T-cell (primary cell): ENCODE measurements at regions not wholly inside any gene's neighbourhood (a gene's known extent, or its start where the extent isn't known, plus 50 kb on each side); places are given as distances from the start of the nearest gene placed in this dataset.

Source experiments
- ATAC-seq, 4 experiments: fragments of 200-7000 bp in 3 of 4; fragments of 150-1000 bp in 1 of 4; cut with Tn5 transposase; replicated peaks in 1 of 4; 1 replicate in 3 of 4; 2 replicates in 1 of 4; pipeline ENCODE4 v1.10.0; 2021; ENCODE audit warnings: moderate library complexity in 3 of 4, mild to moderate bottlenecking in 2 of 4, moderate number of reproducible peaks in 1 of 4
- CTCF ChIA-PET, 2 donors: fragments of 300-600 bp; sonication (Branson Sonifier 250); formaldehyde crosslinking; loops; one replicate each; lab custom pipeline; 2022; ENCODE audit warnings: antibody characterized with exemption in 2 of 2; lab: Charles Lee
- POLR2A ChIA-PET, 2 donors: fragments of 300-600 bp; sonication (Branson Sonifier 250); formaldehyde crosslinking; loops; one replicate each; lab custom pipeline; 2022; ENCODE audit warnings: antibody characterized with exemption in 2 of 2; lab: Charles Lee
- DNase-seq, 35 experiments: peaks; one replicate each; pipeline versions ENCODE4 v3.0.0 to v3.0.0-alpha.2; 2013 to 2023
- H3K27ac ChIP-seq: one replicate; pipeline ENCODE4 v1.5.1; 2013; ENCODE audit warnings: low read length
- H3K27me3 ChIP-seq, 2 experiments: replicated peaks in 1 of 2; 1 replicate in 1 of 2; 2 replicates in 1 of 2; pipeline versions ENCODE4 v1.6.1 to v1.7.0; 2013; ENCODE audit warnings: low read length in 1 of 2, mixed read lengths in 1 of 2; ENCODE audit not compliant: control insufficient read depth in 2 of 2, insufficient read depth in 2 of 2; ENCODE audit errors: extremely low read depth in 1 of 2
- H3K36me3 ChIP-seq, 2 donors: 1 replicate in 1 of 2; 2 replicates in 1 of 2; pipeline versions ENCODE4 v1.6.1 to v1.7.0; 2013; ENCODE audit warnings: low read length in 1 of 2; ENCODE audit not compliant: control insufficient read depth in 2 of 2, insufficient read depth in 1 of 2; ENCODE audit errors: extremely low read depth in 1 of 2
- H3K4me1 ChIP-seq, 2 experiments: 1 replicate in 1 of 2; 2 replicates in 1 of 2; pipeline versions ENCODE4 v1.6.1 to v1.7.0; 2013; ENCODE audit warnings: low read length in 2 of 2, mixed read lengths in 1 of 2; ENCODE audit not compliant: insufficient read depth in 2 of 2, control insufficient read depth in 1 of 2; ENCODE audit errors: extremely low read depth in 1 of 2
- H3K4me3 ChIP-seq, 2 donors: 1 replicate in 1 of 2; 2 replicates in 1 of 2; pipeline versions ENCODE4 v1.5.1 to v1.7.0; 2013; ENCODE audit warnings: mild to moderate bottlenecking in 2 of 2, low read length in 1 of 2, moderate library complexity in 1 of 2; ENCODE audit not compliant: control insufficient read depth in 1 of 2; ENCODE audit errors: extremely low read depth in 1 of 2
- H3K9me3 ChIP-seq: 2 replicates; pipeline ENCODE4 v1.7.0; 2013
- H3K27ac Mint-ChIP-seq, 2 donors: one replicate each; pipeline ENCODE4 v1.8.0; 2020 to 2021; ENCODE audit warnings: mild to moderate bottlenecking in 2 of 2, mixed read lengths in 2 of 2
- H3K27me3 Mint-ChIP-seq, 2 donors: one replicate each; pipeline ENCODE4 v1.8.0; 2021 to 2022; ENCODE audit warnings: mixed read lengths in 2 of 2
- H3K36me3 Mint-ChIP-seq: one replicate; pipeline ENCODE4 v1.8.0; 2021; ENCODE audit warnings: mixed read lengths
- H3K4me1 Mint-ChIP-seq, 3 donors: one replicate each; pipeline ENCODE4 v1.8.0; 2020 to 2022; ENCODE audit warnings: mixed read lengths in 3 of 3, mild to moderate bottlenecking in 1 of 3
- H3K4me3 Mint-ChIP-seq, 3 donors: one replicate each; pipeline ENCODE4 v1.8.0; 2020 to 2022; ENCODE audit warnings: mild to moderate bottlenecking in 3 of 3, mixed read lengths in 3 of 3, moderate library complexity in 3 of 3
- H3K9me3 Mint-ChIP-seq, 3 donors: one replicate each; pipeline ENCODE4 v1.8.0; 2020 to 2022; ENCODE audit warnings: mixed read lengths in 3 of 3
- WGBS: methylation state at CpG from one replicate; pipeline ENCODE4 v1.1.5; 2013; ENCODE audit warnings: missing lambda C conversion rate; ENCODE audit not compliant: insufficient coverage; 5-methylcytosine and 5-hydroxymethylcytosine counted together

DNA sequence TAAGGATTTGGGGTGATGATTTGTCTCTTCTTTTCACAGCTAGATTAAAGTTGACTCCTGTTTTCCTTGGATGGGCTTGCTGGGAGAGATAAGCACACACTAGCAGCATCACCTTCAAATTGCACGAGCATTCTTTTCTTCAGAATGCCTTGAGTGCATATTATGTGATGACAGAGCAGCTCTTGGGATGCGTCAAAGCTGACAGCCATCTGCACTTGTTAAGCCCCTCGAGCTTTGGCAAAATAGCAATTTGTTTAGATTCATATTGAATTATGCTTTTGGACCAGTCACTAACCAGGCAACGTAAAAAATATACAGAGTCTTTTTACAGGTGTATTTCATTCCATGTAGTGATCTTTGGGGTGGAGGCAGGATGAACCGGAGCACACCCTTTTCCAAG, 407.0 kb downstream of the FUT8 start:
- Histone ChIP-seq H3K27ac (no peak overlapping the region), H3K36me3 (no peaks in the 10 kb centered on the region), H3K4me3 (no peak overlapping the region), H3K27me3 (no peaks in the 10 kb centered on the region), H3K9me3 (no peaks in the 10 kb centered on the region), H3K4me1 (peaks cover 0 to 7% of the 10 kb centered on the region in 2 experiments)
- no peaks in the 10 kb centered on the region for H3K27me3 Mint-ChIP-seq
- H3K36me3 Mint-ChIP-seq, result no peaks in the 10 kb centered on the region
- WGBS, result no CpG with 5 or more reads among the region's 5 CpGs
- no peak for ATAC-seq
- no peak overlapping the region for H3K4me3 Mint-ChIP-seq
- DNase-seq, result no peak
- H3K27ac Mint-ChIP-seq, result no peak overlapping the region
- peaks cover 4% of the 10 kb centered on the region in 3 donors for H3K4me1 Mint-ChIP-seq
- no peaks in the 10 kb centered on the region for H3K9me3 Mint-ChIP-seq
- POLR2A ChIA-PET, result interaction anchor here in 1 of 2 donors (0.6 kb wide), 1 partner anchor 1520 kb away, joined by 3 read pairs; no protein-coding TSS in a partner anchor
- CTCF ChIA-PET, result no interaction called here

DNA sequence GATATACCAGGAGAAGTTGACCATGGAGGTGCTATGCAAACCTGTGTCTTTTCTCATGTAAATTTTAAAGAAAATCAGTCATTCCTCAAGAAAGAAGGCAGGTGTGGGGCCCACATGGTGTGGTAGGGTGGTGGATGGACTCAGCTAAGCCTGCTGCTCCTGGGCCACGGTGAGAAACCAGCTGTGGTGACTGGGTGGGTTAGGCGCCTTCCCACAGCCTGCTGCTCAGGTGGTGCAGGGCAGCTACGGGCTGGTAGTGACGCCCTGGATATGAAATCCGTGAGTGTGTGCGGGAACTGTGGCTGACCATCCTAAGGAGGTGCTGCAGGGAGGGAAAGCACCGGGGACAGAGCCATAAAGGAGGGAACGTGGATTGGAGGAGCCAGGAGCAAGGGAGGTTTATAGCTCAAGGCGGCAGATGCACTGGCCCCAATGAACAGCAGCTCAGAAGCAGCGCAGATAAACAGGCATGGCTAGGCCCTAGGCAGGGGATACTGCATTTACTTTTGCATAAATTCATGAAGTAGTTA, 408.8 kb downstream of the FUT8 start:
- Mint-ChIP-seq H3K36me3 (no peaks in the 10 kb centered on the region), H3K4me3 (no peak overlapping the region), H3K9me3 (no peaks in the 10 kb centered on the region), H3K27ac (no peak overlapping the region), H3K4me1 (peaks cover 10 to 12% (median 11%) of the 10 kb centered on the region in 3 donors), H3K27me3 (no peaks in the 10 kb centered on the region)
- no peaks in the 10 kb centered on the region for H3K27me3 ChIP-seq
- H3K36me3 ChIP-seq, result peaks cover 0 to 2% of the 10 kb centered on the region in 2 donors
- WGBS, result 82% methylated on average over 10 of the region's 10 CpGs
- peaks cover 0 to 8% of the 10 kb centered on the region in 2 experiments for H3K4me1 ChIP-seq
- H3K4me3 ChIP-seq, result no peak overlapping the region
- ATAC-seq (no peak), DNase-seq (no peak)
- H3K9me3 ChIP-seq, result no peaks in the 10 kb centered on the region
- ChIA-PET POLR2A (no interaction called here), CTCF (interaction anchor here in 1 of 2 donors (1.5 kb wide), 1 partner anchor 137 kb away, joined by 3 read pairs; no protein-coding TSS in a partner anchor)
- no peak overlapping the region for H3K27ac ChIP-seq

DNA sequence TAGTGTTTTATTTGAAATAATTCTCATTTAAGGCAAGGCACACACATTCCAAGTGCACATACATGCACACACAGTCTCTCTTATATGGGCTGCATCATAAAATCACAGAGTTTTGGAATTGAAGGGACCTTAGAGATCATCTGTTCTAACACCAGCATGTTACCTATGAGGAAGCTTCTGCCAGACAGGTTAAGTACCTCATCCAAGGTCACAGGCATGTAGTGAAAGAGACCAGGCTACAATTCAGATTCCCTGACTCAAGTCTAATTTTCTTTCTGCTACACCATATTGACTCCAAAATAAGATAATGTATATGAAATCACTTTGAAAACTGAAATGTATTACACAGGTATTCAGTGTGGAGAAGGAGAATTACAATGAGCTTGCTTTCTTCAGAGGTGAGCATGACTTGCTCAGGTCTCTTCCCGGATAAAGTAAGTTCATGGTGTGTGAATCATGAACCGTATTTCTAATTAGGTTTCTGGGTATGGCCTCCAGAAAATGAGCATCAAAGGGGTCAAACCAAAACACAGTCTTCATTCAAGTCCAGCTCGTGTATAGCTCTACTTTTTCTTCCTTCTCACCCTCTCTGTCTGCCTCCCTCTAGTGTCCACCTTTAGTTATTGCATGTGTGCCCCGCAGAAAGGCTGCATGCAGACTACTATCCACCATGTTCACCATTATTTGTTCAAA, 411.9 kb downstream of the FUT8 start:
- Mint-ChIP-seq H3K36me3 (no peaks in the 10 kb centered on the region), H3K27me3 (no peaks in the 10 kb centered on the region), H3K4me1 (peaks cover 10 to 18% (median 14%) of the 10 kb centered on the region in 3 donors), H3K9me3 (no peaks in the 10 kb centered on the region), H3K27ac (peak overlapping the region in 1 of 2 donors; percentile 47), H3K4me3 (no peak overlapping the region)
- Histone ChIP-seq H3K4me1 (peaks cover 0 to 8% of the 10 kb centered on the region in 2 experiments), H3K36me3 (peaks cover 0 to 2% of the 10 kb centered on the region in 2 donors), H3K9me3 (no peaks in the 10 kb centered on the region), H3K4me3 (no peak overlapping the region), H3K27ac (no peak overlapping the region), H3K27me3 (no peaks in the 10 kb centered on the region)
- ATAC-seq (peak; percentile 76 to 96 (median 90)), DNase-seq (peak; percentile 12 to 79 (median 40))
- POLR2A ChIA-PET, result no interaction called here
- WGBS, result 0% methylated on average over 1 of the region's 4 CpGs
- CTCF ChIA-PET, result interaction anchor here (0.5 to 2.1 kb wide), 51 partner anchors 8 to 837 kb away, joined by 3 to 58 read pairs (median 3); partner anchors contain the start of gene FUT8 (in 1 of the 2)

DNA sequence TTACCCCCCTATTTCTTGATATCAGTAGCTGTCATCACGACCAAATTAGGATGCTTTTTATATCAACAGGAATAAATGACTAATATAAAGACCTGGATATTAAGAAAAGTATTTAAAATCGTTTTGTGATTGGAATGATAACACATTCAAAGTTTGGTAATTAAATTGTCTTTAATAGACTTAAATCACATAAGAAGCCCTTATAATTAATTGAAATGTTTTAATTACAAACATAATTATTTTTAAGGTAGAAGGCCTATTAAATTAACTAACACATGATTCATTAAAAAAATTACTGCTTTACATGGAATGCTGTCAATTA, 412.4 kb downstream of the FUT8 start:
- no peak overlapping the region for H3K4me3 Mint-ChIP-seq

DNA sequence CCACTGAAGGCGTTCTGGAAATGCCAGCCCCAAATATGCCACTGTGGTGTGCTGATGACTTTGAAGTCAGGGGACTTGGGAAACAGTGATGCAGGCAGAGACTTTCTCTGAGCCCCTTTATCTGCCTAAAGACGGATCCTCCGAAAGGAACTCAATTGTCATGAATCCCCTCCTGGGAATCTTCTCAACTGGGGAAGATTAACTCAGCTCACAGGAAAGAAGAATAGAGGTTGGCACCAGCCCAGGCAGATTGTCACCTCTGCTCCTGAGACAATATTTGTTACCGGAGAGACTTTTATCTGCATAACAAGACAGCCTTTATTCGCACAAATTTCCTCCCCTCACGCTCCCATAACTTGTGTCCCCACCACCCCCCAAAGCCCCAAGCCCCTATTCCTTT, 414.4 kb downstream of the FUT8 start:
- no peaks in the 10 kb centered on the region for H3K27me3 Mint-ChIP-seq
- no peak for DNase-seq
- H3K9me3 Mint-ChIP-seq, result no peaks in the 10 kb centered on the region
- no peaks in the 10 kb centered on the region for H3K36me3 Mint-ChIP-seq
- H3K27ac Mint-ChIP-seq, result no peak overlapping the region
- ChIA-PET CTCF (interaction anchor here in 1 of 2 donors (0.6 kb wide), 1 partner anchor 150 kb away, joined by 4 read pairs; no protein-coding TSS in a partner anchor), POLR2A (no interaction called here)
- H3K27ac ChIP-seq, result no peak overlapping the region
- no peak overlapping the region for H3K4me3 Mint-ChIP-seq
- H3K9me3 ChIP-seq, result no peaks in the 10 kb centered on the region
- H3K4me1 ChIP-seq, result peaks cover 0 to 2% of the 10 kb centered on the region in 2 experiments
- H3K4me1 Mint-ChIP-seq, result peaks cover 10 to 20% (median 14%) of the 10 kb centered on the region in 3 donors
- H3K36me3 ChIP-seq, result peaks cover 0 to 2% of the 10 kb centered on the region in 2 donors
- WGBS, result 100% methylated on average over 2 of the region's 6 CpGs
- no peak for ATAC-seq
- no peaks in the 10 kb centered on the region for H3K27me3 ChIP-seq
- H3K4me3 ChIP-seq, result no peak overlapping the region

More for the DNA sequence above, 412.4 kb downstream of the FUT8 start:
- H3K36me3 Mint-ChIP-seq, result no peaks in the 10 kb centered on the region
- ATAC-seq (no peak), DNase-seq (no peak)
- no peaks in the 10 kb centered on the region for H3K9me3 ChIP-seq
- no peak overlapping the region for H3K27ac ChIP-seq
- peaks cover 0 to 8% of the 10 kb centered on the region in 2 experiments for H3K4me1 ChIP-seq
- no CpG with 5 or more reads among the region's 2 CpGs for WGBS
- ChIA-PET POLR2A (interaction anchor here in 1 of 2 donors (0.6 kb wide), 1 partner anchor 234 kb away, joined by 3 read pairs; no protein-coding TSS in a partner anchor), CTCF (interaction anchor here (0.5 to 2.1 kb wide), 38 partner anchors 8 to 838 kb away, joined by 3 to 58 read pairs (median 4); partner anchors contain the start of gene FUT8 (in 1 of the 2))
- no peak overlapping the region for H3K27ac Mint-ChIP-seq
- H3K9me3 Mint-ChIP-seq, result no peaks in the 10 kb centered on the region
- H3K36me3 ChIP-seq, result peaks cover 0 to 2% of the 10 kb centered on the region in 2 donors
- no peaks in the 10 kb centered on the region for H3K27me3 Mint-ChIP-seq
- no peaks in the 10 kb centered on the region for H3K27me3 ChIP-seq
- H3K4me3 ChIP-seq, result no peak overlapping the region
- peaks cover 10 to 18% (median 14%) of the 10 kb centered on the region in 3 donors for H3K4me1 Mint-ChIP-seq

DNA sequence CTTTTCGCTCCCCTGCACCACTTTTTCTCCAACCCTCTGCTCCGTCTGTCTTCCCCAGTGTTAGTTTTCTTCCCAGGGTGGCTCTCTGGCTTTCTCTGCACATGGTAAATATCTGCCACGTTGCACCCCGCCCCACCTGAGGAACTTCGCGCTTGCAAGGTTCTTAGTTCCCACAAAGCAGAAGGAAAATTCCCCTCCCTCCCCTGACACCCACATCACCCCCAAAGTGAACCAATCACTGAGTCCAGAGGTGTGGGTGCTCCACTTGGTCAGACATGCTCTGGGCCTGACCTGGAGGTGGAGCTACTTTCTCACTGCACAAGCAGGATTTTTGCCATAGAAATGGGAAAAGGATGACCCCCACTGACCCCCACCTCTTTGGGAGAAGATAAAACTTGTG, 415.0 kb downstream of the FUT8 start:
- ATAC-seq (no peak), DNase-seq (no peak)
- no peaks in the 10 kb centered on the region for H3K9me3 ChIP-seq
- H3K27me3 ChIP-seq, result no peaks in the 10 kb centered on the region
- Mint-ChIP-seq H3K27me3 (no peaks in the 10 kb centered on the region), H3K9me3 (no peaks in the 10 kb centered on the region), H3K4me3 (no peak overlapping the region), H3K36me3 (no peaks in the 10 kb centered on the region), H3K4me1 (peaks cover 13 to 23% (median 17%) of the 10 kb centered on the region in 3 donors), H3K27ac (peak overlapping the region in 1 of 2 donors; percentile 32)
- no peak overlapping the region for H3K4me3 ChIP-seq
- no peak overlapping the region for H3K27ac ChIP-seq
- WGBS, result 89% methylated on average over 5 of the region's 6 CpGs
- ChIA-PET POLR2A (no interaction called here), CTCF (interaction anchor here in 1 of 2 donors (0.6 to 1.7 kb wide), 2 partner anchors 132 to 150 kb away, joined by 4 to 7 read pairs; no protein-coding TSS in a partner anchor)
- peaks cover 0 to 2% of the 10 kb centered on the region in 2 donors for H3K36me3 ChIP-seq
- peaks cover 2 to 4% of the 10 kb centered on the region in 2 experiments for H3K4me1 ChIP-seq
